ENCODE measurements at regions not wholly inside any gene's neighbourhood (a gene's known extent, or its start where the extent isn't known, plus 50 kb on each side); places are given as distances from the start of the nearest gene placed in this dataset.

DNA sequence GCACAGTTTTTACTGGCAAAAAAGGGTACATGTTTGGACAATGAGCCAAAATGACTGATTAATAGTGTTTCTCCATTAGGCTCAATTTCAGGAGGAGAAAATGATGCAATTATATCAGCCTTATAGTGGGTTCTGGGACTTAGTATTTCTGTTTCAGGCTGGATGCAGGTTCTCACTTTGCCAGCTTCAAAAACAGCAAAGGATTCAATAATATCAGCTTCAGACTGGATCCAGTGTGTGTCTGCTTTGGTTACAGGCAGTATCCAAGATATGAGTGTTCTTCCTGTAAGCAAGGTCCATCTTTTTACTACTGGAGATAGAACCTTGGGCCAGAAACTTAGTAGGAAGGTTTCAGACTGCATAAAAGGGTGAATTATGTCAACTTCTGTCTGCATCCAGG, 790.9 kb upstream of the AMELY start:
- Mint-ChIP-seq H3K36me3 (ENCODE audit: insufficient read depth) (no peaks in the 10 kb centered on the region), H3K4me3 (no peak overlapping the region), H3K4me1 (no peaks in the 10 kb centered on the region), H3K27me3 (peaks cover 10% of the 10 kb centered on the region), H3K27ac (ENCODE audit: low read depth) (no peak overlapping the region), H3K9me3 (no peaks in the 10 kb centered on the region)
- DNase-seq (ENCODE audit: low spot score in 2 of 2) (no peak), ATAC-seq (replicated peaks; ENCODE audit: extremely low read depth, poor library complexity, severe bottlenecking) (no peak)

DNA sequence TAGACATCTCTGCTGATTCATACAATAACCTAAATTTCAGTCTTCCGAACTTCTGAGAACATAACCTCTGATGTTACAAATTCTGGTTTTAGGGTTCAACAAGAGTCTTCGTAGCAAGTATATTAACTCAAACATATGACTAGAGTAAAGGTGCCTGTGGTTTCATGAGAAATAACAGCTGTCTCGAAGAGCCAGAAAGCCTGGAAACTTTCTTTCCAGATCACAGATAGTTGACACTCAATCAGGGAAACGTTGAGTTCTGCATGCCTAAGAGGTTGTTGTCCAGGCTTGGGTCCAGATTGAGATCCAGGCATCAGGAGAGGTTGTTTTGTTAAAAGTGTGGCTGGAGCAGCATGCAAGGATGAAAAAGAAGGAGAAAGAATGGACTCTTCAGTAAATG, 790.1 kb upstream of the AMELY start:
- ATAC-seq (replicated peaks; ENCODE audit: extremely low read depth, poor library complexity, severe bottlenecking), result no peak
- Mint-ChIP-seq H3K9me3 (no peaks in the 10 kb centered on the region), H3K36me3 (ENCODE audit: insufficient read depth) (no peaks in the 10 kb centered on the region)

DNA sequence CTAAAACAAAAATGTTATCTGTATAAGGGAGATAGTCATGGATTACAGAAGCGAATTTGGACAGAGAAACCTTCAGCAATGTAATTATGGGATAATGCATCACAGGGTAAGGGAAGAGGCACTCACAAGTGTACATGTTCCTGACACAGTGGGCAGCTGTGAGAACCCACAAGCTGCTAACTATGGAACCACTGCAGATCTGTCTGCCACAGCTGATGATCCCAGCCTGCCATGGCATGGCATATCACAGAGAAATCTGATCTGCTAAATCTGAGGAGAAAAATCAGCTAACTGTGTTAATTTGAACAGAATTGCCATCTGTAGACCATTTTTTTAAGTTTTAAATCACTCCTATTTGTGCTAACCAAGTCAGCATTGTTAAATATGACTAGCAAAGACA, 786.0 kb upstream of the AMELY start:
- Mint-ChIP-seq H3K27ac (ENCODE audit: low read depth) (no peak overlapping the region), H3K4me1 (no peaks in the 10 kb centered on the region), H3K4me3 (no peak overlapping the region), H3K36me3 (ENCODE audit: insufficient read depth) (no peaks in the 10 kb centered on the region), H3K9me3 (no peaks in the 10 kb centered on the region), H3K27me3 (peaks cover 10% of the 10 kb centered on the region)
- ATAC-seq (replicated peaks; ENCODE audit: extremely low read depth, poor library complexity, severe bottlenecking) (no peak), DNase-seq (ENCODE audit: low spot score in 2 of 2) (no peak)

More for the DNA sequence above, 790.1 kb upstream of the AMELY start:
- H3K4me1 Mint-ChIP-seq, result no peaks in the 10 kb centered on the region
- H3K4me3 Mint-ChIP-seq, result no peak overlapping the region
- DNase-seq (ENCODE audit: low spot score in 2 of 2), result no peak
- peaks cover 10% of the 10 kb centered on the region for H3K27me3 Mint-ChIP-seq
- no peak overlapping the region for H3K27ac Mint-ChIP-seq (ENCODE audit: low read depth)

- Mint-ChIP-seq H3K4me1 (no peaks in the 10 kb centered on the region), H3K36me3 (ENCODE audit: insufficient read depth) (no peaks in the 10 kb centered on the region), H3K27ac (ENCODE audit: low read depth) (no peak overlapping the region), H3K27me3 (peaks cover 10% of the 10 kb centered on the region), H3K4me3 (no peak overlapping the region), H3K9me3 (no peaks in the 10 kb centered on the region)
- no peak for ATAC-seq (replicated peaks; ENCODE audit: extremely low read depth, poor library complexity, severe bottlenecking)
- DNase-seq (ENCODE audit: low spot score in 2 of 2), result no peak
Measured at GRCh38 chrY:7692701-7693100, 781.1 kb upstream of the AMELY start.

GRCh38 chrY:7687086-7687485, 775.5 kb upstream of the AMELY start:
- H3K4me3 Mint-ChIP-seq, result no peak overlapping the region
- no peak overlapping the region for H3K27ac Mint-ChIP-seq (ENCODE audit: low read depth)
- H3K4me1 Mint-ChIP-seq, result no peaks in the 10 kb centered on the region
- ATAC-seq (replicated peaks; ENCODE audit: extremely low read depth, poor library complexity, severe bottlenecking) (no peak), DNase-seq (ENCODE audit: low spot score in 2 of 2) (no peak)
- H3K27me3 Mint-ChIP-seq, result peaks cover 10% of the 10 kb centered on the region
- no peaks in the 10 kb centered on the region for H3K9me3 Mint-ChIP-seq
- H3K36me3 Mint-ChIP-seq (ENCODE audit: insufficient read depth), result no peaks in the 10 kb centered on the region

DNA sequence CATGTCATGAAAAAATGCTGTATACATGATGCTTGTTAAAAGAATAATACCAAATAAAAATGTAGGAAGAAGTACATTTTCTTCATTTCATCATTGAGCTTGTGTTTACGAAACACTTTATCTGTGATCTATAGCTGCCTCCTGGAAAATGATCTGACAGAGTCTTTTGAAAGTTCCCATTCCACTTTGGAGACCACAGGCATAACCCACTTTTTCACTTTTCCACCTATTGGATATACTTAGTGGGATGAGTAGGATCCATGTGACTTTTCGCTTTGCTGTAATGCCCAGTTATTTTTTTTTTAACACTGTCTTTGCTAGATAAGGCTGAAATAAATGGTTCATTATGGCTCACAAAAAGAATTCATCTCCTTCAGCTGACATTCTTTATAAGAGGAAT, 773.0 kb upstream of the AMELY start:
- Mint-ChIP-seq H3K27ac (ENCODE audit: low read depth) (no peak overlapping the region), H3K27me3 (peaks cover 4% of the 10 kb centered on the region), H3K9me3 (no peaks in the 10 kb centered on the region), H3K4me3 (no peak overlapping the region), H3K36me3 (ENCODE audit: insufficient read depth) (no peaks in the 10 kb centered on the region), H3K4me1 (no peaks in the 10 kb centered on the region)
- DNase-seq (ENCODE audit: low spot score in 2 of 2) (no peak), ATAC-seq (replicated peaks; ENCODE audit: extremely low read depth, poor library complexity, severe bottlenecking) (no peak)

GRCh38 chrY:7682386-7682785, 770.8 kb upstream of the AMELY start:
- H3K27ac Mint-ChIP-seq (ENCODE audit: low read depth), result no peak overlapping the region
- no peaks in the 10 kb centered on the region for H3K36me3 Mint-ChIP-seq (ENCODE audit: insufficient read depth)
- H3K27me3 Mint-ChIP-seq, result peaks cover 13% of the 10 kb centered on the region
- no peaks in the 10 kb centered on the region for H3K9me3 Mint-ChIP-seq
- ATAC-seq (replicated peaks; ENCODE audit: extremely low read depth, poor library complexity, severe bottlenecking), result no peak
- no peaks in the 10 kb centered on the region for H3K4me1 Mint-ChIP-seq
- H3K4me3 Mint-ChIP-seq, result no peak overlapping the region
- DNase-seq (ENCODE audit: low spot score in 2 of 2), result no peak

DNA sequence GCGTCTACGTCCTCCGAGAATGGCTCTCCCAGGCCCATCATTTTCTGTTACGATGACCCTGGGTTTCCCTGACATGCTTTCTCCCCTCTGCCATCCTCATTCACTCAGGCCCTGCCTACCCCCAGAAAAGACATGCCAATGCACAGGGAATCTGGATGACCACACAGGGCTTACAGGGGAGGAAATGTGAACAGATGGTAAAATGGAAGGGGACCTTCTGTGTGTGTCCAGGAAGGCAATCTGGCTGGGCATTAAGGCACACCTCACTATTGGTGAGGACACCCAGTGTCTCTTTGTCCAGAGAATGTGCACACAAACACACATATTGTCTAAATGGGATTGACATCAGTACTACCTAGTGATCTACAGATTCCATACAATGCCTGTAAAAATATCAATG, 769.9 kb upstream of the AMELY start:
- no peaks in the 10 kb centered on the region for H3K4me1 Mint-ChIP-seq
- H3K9me3 Mint-ChIP-seq, result no peaks in the 10 kb centered on the region
- ATAC-seq (replicated peaks; ENCODE audit: extremely low read depth, poor library complexity, severe bottlenecking), result no peak
- DNase-seq (ENCODE audit: low spot score in 2 of 2), result no peak
- no peak overlapping the region for H3K4me3 Mint-ChIP-seq
- peaks cover 21% of the 10 kb centered on the region for H3K27me3 Mint-ChIP-seq
- no peak overlapping the region for H3K27ac Mint-ChIP-seq (ENCODE audit: low read depth)
- H3K36me3 Mint-ChIP-seq (ENCODE audit: insufficient read depth), result no peaks in the 10 kb centered on the region

GRCh38 chrY:7674465-7674864, 762.9 kb upstream of the AMELY start:
- Mint-ChIP-seq H3K4me1 (no peaks in the 10 kb centered on the region), H3K27me3 (peaks cover 44% of the 10 kb centered on the region), H3K36me3 (ENCODE audit: insufficient read depth) (no peaks in the 10 kb centered on the region), H3K9me3 (no peaks in the 10 kb centered on the region), H3K27ac (ENCODE audit: low read depth) (no peak overlapping the region), H3K4me3 (no peak overlapping the region)
- no peak for ATAC-seq (replicated peaks; ENCODE audit: extremely low read depth, poor library complexity, severe bottlenecking)
- DNase-seq (ENCODE audit: low spot score in 2 of 2), result no peak

DNA sequence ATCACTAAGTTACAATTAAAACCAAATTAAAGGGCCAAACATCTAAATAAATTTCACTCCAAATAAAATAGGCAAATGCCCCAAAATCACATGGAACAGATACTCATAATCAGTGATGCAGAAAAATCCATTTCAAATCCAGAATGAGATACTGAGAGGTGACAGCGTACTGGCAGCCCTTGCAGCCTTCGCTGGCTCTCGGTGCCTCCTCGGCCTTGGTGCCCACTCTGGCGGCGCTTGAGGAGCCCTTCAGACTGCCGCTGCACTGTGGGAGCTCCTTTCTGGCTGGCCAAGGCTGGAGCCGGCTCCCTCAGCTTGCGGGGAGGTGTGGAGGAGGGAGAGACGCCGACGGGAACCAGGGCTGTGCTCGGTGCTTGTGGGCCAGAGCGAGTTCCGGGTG, 761.2 kb upstream of the AMELY start:
- ATAC-seq (replicated peaks; ENCODE audit: extremely low read depth, poor library complexity, severe bottlenecking), result no peak
- Mint-ChIP-seq H3K36me3 (ENCODE audit: insufficient read depth) (no peaks in the 10 kb centered on the region), H3K27ac (ENCODE audit: low read depth) (no peak overlapping the region), H3K9me3 (no peaks in the 10 kb centered on the region), H3K4me3 (no peak overlapping the region), H3K27me3 (peaks cover 35% of the 10 kb centered on the region), H3K4me1 (no peaks in the 10 kb centered on the region)
- no peak for DNase-seq (ENCODE audit: low spot score in 2 of 2)

- H3K27me3 Mint-ChIP-seq, result peaks cover 27% of the 10 kb centered on the region
- no peaks in the 10 kb centered on the region for H3K9me3 Mint-ChIP-seq
- H3K36me3 Mint-ChIP-seq (ENCODE audit: insufficient read depth), result no peaks in the 10 kb centered on the region
- H3K4me1 Mint-ChIP-seq, result no peaks in the 10 kb centered on the region
- ATAC-seq (replicated peaks; ENCODE audit: extremely low read depth, poor library complexity, severe bottlenecking) (no peak), DNase-seq (ENCODE audit: low spot score in 2 of 2) (no peak)
- H3K27ac Mint-ChIP-seq (ENCODE audit: low read depth), result no peak overlapping the region
- H3K4me3 Mint-ChIP-seq, result no peak overlapping the region
Measured at GRCh38 chrY:7663261-7663660, 751.7 kb upstream of the AMELY start.

DNA sequence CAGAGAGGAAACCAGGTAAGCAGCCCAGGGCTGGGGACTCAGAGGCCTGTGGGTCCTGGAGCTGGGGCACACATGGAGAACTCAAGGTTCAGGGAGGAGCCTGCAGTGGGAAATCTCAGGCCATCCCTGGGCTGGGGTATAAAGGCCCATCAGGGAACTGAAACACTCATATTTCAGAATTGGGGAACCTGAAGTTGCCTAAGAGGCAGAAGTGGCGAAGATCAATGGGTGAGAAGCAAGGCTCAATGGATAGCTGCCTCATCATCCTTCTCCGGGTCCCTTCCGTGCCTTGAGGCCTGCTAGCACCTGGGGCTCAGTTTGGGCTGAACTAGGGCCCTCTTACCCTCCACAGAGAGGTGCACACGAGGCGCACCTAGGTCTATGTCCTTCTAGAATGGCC, 747.5 kb upstream of the AMELY start:
- H3K27ac Mint-ChIP-seq (ENCODE audit: low read depth), result no peak overlapping the region
- H3K36me3 Mint-ChIP-seq (ENCODE audit: insufficient read depth), result no peaks in the 10 kb centered on the region
- ATAC-seq (replicated peaks; ENCODE audit: extremely low read depth, poor library complexity, severe bottlenecking), result no peak
- no peaks in the 10 kb centered on the region for H3K4me1 Mint-ChIP-seq
- peaks cover 14% of the 10 kb centered on the region for H3K27me3 Mint-ChIP-seq
- H3K4me3 Mint-ChIP-seq, result no peak overlapping the region
- H3K9me3 Mint-ChIP-seq, result no peaks in the 10 kb centered on the region
- no peak for DNase-seq (ENCODE audit: low spot score in 2 of 2)

- no peaks in the 10 kb centered on the region for H3K36me3 Mint-ChIP-seq (ENCODE audit: insufficient read depth)
- peaks cover 14% of the 10 kb centered on the region for H3K27me3 Mint-ChIP-seq
- no peak for DNase-seq (ENCODE audit: low spot score in 2 of 2)
- no peaks in the 10 kb centered on the region for H3K9me3 Mint-ChIP-seq
- no peak for ATAC-seq (replicated peaks; ENCODE audit: extremely low read depth, poor library complexity, severe bottlenecking)
- no peak overlapping the region for H3K4me3 Mint-ChIP-seq
- no peak overlapping the region for H3K27ac Mint-ChIP-seq (ENCODE audit: low read depth)
- no peaks in the 10 kb centered on the region for H3K4me1 Mint-ChIP-seq
Measured at GRCh38 chrY:7656596-7656995, 745.0 kb upstream of the AMELY start.

- Mint-ChIP-seq H3K27me3 (peaks cover 21% of the 10 kb centered on the region), H3K4me3 (no peak overlapping the region), H3K36me3 (ENCODE audit: insufficient read depth) (no peaks in the 10 kb centered on the region), H3K27ac (ENCODE audit: low read depth) (no peak overlapping the region), H3K9me3 (no peaks in the 10 kb centered on the region), H3K4me1 (no peaks in the 10 kb centered on the region)
- ATAC-seq (replicated peaks; ENCODE audit: extremely low read depth, poor library complexity, severe bottlenecking), result no peak
- no peak for DNase-seq (ENCODE audit: low spot score in 2 of 2)
Measured at GRCh38 chrY:7654985-7655384, 743.4 kb upstream of the AMELY start.
